ENCODE measurements at regions not wholly inside any gene's neighbourhood (a gene's known extent, or its start where the extent isn't known, plus 50 kb on each side); places are given as distances from the start of the nearest gene placed in this dataset.
"Not testable (repeated sequence)": the region's sequence is repeated elsewhere in the genome, so short reads cannot be mapped to it uniquely, and the experiment has no call there.

- TF ChIP-seq POLR2A (IDR thresholded peaks at IDR 0.05) = no peak
- no peak for TF ChIP-seq EP300 (IDR thresholded peaks at IDR 0.05)
- no peak for TF ChIP-seq POLR2AphosphoS5 (IDR thresholded peaks at IDR 0.05)
- TF ChIP-seq CTCF (IDR thresholded peaks at IDR 0.05) = no peak
- Histone ChIP-seq H3K4me1 (no peaks in the 10 kb centered on the region), H3K9me3 (no peaks in the 10 kb centered on the region), H3K4me3 (no peak overlapping the region), H3K36me3 (no peaks in the 10 kb centered on the region), H3K27ac (no peak overlapping the region), H3K27me3 (no peaks in the 10 kb centered on the region)
- no peak for ATAC-seq
Observed at GRCh38 chr21:20463362-20463761, 534.8 kb upstream of the NCAM2 start.

- H3K4me1 ChIP-seq = no peaks in the 10 kb centered on the region
- H3K36me3 ChIP-seq = no peaks in the 10 kb centered on the region
- no peak for ATAC-seq
- TF ChIP-seq POLR2A (IDR thresholded peaks at IDR 0.05) (no peak), POLR2AphosphoS5 (IDR thresholded peaks at IDR 0.05) (no peak), EP300 (IDR thresholded peaks at IDR 0.05) (no peak), CTCF (IDR thresholded peaks at IDR 0.05) (no peak)
- H3K9me3 ChIP-seq = no peaks in the 10 kb centered on the region
- no peaks in the 10 kb centered on the region for H3K27me3 ChIP-seq
- no peak overlapping the region for H3K27ac ChIP-seq
- 39 to 66% methylated on average over 4 of the region's 4 CpGs for WGBS, 2 donors (ENCODE audit: low coverage in 1 of 2)
- H3K4me3 ChIP-seq = no peak overlapping the region
Observed at GRCh38 chr21:20469361-20469760, 528.8 kb upstream of the NCAM2 start.

- no peak for ATAC-seq
- TF ChIP-seq POLR2A (IDR thresholded peaks at IDR 0.05) (no peak), CTCF (IDR thresholded peaks at IDR 0.05) (no peak), POLR2AphosphoS5 (IDR thresholded peaks at IDR 0.05) (no peak), EP300 (IDR thresholded peaks at IDR 0.05) (no peak)
Observed at GRCh38 chr21:20486303-20486702, 511.9 kb upstream of the NCAM2 start.

GRCh38 chr21:20502915-20503314, 495.3 kb upstream of the NCAM2 start:
- H3K4me3 ChIP-seq, ATAC-seq, H3K4me1 ChIP-seq, H3K36me3 ChIP-seq, H3K27me3 ChIP-seq, H3K27ac ChIP-seq: not testable (repeated sequence)
- H3K9me3 ChIP-seq = peaks cover 0 to 23% (median 0%) of the 10 kb centered on the region in 3 donors
- WGBS, 2 donors (ENCODE audit: low coverage in 1 of 2) = 62 to 69% methylated on average over 2 to 3 of the region's 3 CpGs

More at GRCh38 chr21:20486303-20486702, 511.9 kb upstream of the NCAM2 start:
- H3K4me3 ChIP-seq = no peak overlapping the region
- no peak overlapping the region for H3K27ac ChIP-seq
- no peaks in the 10 kb centered on the region for H3K27me3 ChIP-seq
- no peaks in the 10 kb centered on the region for H3K4me1 ChIP-seq
- H3K9me3 ChIP-seq = no peaks in the 10 kb centered on the region
- no peaks in the 10 kb centered on the region for H3K36me3 ChIP-seq

GRCh38 chr21:20507783-20508182, 490.4 kb upstream of the NCAM2 start:
- H3K9me3 ChIP-seq = peaks cover 0 to 7% (median 0%) of the 10 kb centered on the region in 3 donors
- no peaks in the 10 kb centered on the region for H3K4me1 ChIP-seq
- no peak for TF ChIP-seq CTCF (IDR thresholded peaks at IDR 0.05)
- TF ChIP-seq POLR2A (IDR thresholded peaks at IDR 0.05) = no peak
- no peak for TF ChIP-seq EP300 (IDR thresholded peaks at IDR 0.05)
- no peak for TF ChIP-seq POLR2AphosphoS5 (IDR thresholded peaks at IDR 0.05)
- H3K4me3 ChIP-seq = no peak overlapping the region
- WGBS, 2 donors (ENCODE audit: low coverage in 1 of 2) = no CpG with 5 or more reads among the region's 5 CpGs
- H3K36me3 ChIP-seq = no peaks in the 10 kb centered on the region
- no peak overlapping the region for H3K27ac ChIP-seq
- H3K27me3 ChIP-seq = no peaks in the 10 kb centered on the region
- ATAC-seq = peak; percentile 10

Data from gastroesophageal sphincter (tissue), 4 donors.